ENCODE measurements at regions not wholly inside any gene's neighbourhood (a gene's known extent, or its start where the extent isn't known, plus 50 kb on each side); places are given as distances from the start of the nearest gene placed in this dataset.

DNA sequence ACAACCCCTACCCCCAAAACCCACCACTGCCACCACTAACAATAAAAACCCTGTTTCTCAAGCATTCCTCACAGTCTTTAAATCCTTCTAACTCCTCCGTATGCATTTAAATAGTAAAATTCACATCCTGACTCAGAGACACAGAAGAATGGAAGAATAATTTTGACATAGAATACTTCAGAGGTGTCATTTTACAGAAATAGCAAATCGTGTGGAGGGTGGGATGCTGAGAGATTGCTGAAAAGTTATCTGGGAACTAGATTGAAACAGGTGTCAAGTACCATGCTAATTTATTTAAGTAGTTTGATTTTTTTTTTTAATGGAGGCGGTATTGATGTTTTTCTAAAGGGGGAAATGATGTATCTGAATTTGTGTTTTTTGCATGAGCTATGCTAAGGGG is 575.2 kb upstream of the TPK1 start:
- H4K5ac ChIP-seq (ENCODE audit: low read depth, low read length) = no peak overlapping the region
- TF ChIP-seq POLR2A (IDR thresholded peaks at IDR 0.05; ENCODE audit: low read depth, low read length) (no peak), MAZ (IDR thresholded peaks at IDR 0.05; ENCODE audit: borderline replicate concordance, low read depth, low read length) (no peak), CHD1 (IDR thresholded peaks at IDR 0.05; ENCODE audit: low read depth, low read length) (no peak), FOS (IDR thresholded peaks at IDR 0.05; ENCODE audit: low read depth, low read length) (no peak), CEBPB (IDR thresholded peaks at IDR 0.05; ENCODE audit: low read depth, low read length) (no peak), RAD21 (IDR thresholded peaks at IDR 0.05; ENCODE audit: low read length) (no peak), NFE2L2 (IDR thresholded peaks at IDR 0.05; ENCODE audit: low read depth, low read length) (no peak), RCOR1 (IDR thresholded peaks at IDR 0.05; ENCODE audit: insufficient replicate concordance, low read length) (no peak), RFX5 (IDR thresholded peaks at IDR 0.05; ENCODE audit: low read depth, low read length) (no peak), BHLHE40 (IDR thresholded peaks at IDR 0.05; ENCODE audit: low read depth, low read length) (no peak), SMC3 (IDR thresholded peaks at IDR 0.05; ENCODE audit: low read depth, low read length) (no peak)
- TF ChIP-seq, protein P1, sequence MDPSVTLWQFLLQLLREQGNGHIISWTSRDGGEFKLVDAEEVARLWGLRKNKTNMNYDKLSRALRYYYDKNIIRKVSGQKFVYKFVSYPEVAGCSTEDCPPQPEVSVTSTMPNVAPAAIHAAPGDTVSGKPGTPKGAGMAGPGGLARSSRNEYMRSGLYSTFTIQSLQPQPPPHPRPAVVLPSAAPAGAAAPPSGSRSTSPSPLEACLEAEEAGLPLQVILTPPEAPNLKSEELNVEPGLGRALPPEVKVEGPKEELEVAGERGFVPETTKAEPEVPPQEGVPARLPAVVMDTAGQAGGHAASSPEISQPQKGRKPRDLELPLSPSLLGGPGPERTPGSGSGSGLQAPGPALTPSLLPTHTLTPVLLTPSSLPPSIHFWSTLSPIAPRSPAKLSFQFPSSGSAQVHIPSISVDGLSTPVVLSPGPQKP (IDR thresholded peaks at IDR 0.05; ENCODE audit: borderline replicate concordance, low read depth, low read length) = no peak
- TF ChIP-seq, protein P2, sequence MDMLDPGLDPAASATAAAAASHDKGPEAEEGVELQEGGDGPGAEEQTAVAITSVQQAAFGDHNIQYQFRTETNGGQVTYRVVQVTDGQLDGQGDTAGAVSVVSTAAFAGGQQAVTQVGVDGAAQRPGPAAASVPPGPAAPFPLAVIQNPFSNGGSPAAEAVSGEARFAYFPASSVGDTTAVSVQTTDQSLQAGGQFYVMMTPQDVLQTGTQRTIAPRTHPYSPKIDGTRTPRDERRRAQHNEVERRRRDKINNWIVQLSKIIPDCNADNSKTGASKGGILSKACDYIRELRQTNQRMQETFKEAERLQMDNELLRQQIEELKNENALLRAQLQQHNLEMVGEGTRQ (IDR thresholded peaks at IDR 0.05; ENCODE audit: low read depth, low read length) = no peak
- TF ChIP-seq, protein P3, sequence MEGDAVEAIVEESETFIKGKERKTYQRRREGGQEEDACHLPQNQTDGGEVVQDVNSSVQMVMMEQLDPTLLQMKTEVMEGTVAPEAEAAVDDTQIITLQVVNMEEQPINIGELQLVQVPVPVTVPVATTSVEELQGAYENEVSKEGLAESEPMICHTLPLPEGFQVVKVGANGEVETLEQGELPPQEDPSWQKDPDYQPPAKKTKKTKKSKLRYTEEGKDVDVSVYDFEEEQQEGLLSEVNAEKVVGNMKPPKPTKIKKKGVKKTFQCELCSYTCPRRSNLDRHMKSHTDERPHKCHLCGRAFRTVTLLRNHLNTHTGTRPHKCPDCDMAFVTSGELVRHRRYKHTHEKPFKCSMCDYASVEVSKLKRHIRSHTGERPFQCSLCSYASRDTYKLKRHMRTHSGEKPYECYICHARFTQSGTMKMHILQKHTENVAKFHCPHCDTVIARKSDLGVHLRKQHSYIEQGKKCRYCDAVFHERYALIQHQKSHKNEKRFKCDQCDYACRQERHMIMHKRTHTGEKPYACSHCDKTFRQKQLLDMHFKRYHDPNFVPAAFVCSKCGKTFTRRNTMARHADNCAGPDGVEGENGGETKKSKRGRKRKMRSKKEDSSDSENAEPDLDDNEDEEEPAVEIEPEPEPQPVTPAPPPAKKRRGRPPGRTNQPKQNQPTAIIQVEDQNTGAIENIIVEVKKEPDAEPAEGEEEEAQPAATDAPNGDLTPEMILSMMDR (conservative IDR thresholded peaks at IDR 0.05; ENCODE audit: low read depth, low read length) = no peak
- no peak overlapping the region for H3K14ac ChIP-seq (replicated peaks; ENCODE audit: low read depth, low read length)
- ChIA-PET POLR2A (ENCODE audit: unreplicated experiment) (no interaction called here), CTCF (no interaction called here)
- no peak overlapping the region for H3K4me3 ChIP-seq (ENCODE audit: insufficient read depth, low read depth, low read length)
- 40% methylated on average over 2 of the region's 3 CpGs; no CpG with 5 or more reads in 1 of the 2 experiments for WGBS, 2 experiments (ENCODE audit: extremely low coverage in 2 of 2, insufficient read length in 1 of 2)
- BruUV-seq (replicated peaks) = no TSS peak
- no peak overlapping the region for H3K4ac ChIP-seq (ENCODE audit: low read depth, low read length)
- H3K4me2 ChIP-seq (ENCODE audit: low read depth, low read length) = no peak overlapping the region
- H3K79me1 ChIP-seq (ENCODE audit: low read depth in 1 of 2, low read length in 2 of 2) = no peaks in the 10 kb centered on the region
- no peaks in the 10 kb centered on the region; the same call in 1 of the 2 replicates for H3K9me3 ChIP-seq (ENCODE audit: control insufficient read depth, insufficient read depth, low read length)
- H3K4me1 ChIP-seq (ENCODE audit: control insufficient read depth, insufficient read depth, low read length) = no peaks in the 10 kb centered on the region
- no peak overlapping the region for H3K18ac ChIP-seq (ENCODE audit: low read depth, low read length)
- no peak overlapping the region for H3K56ac ChIP-seq (ENCODE audit: extremely low read depth, insufficient read depth, low read length)
- H3K36me3 ChIP-seq (ENCODE audit: control insufficient read depth, insufficient read depth, low read length) = no peaks in the 10 kb centered on the region
- no peak overlapping the region for H3K23ac ChIP-seq (ENCODE audit: low read depth, low read length)
- in situ Hi-C loops (cut with MboI; ENCODE audit: low sequenced_read_pairs) (no loop called here), intact Hi-C loops (cut with micrococcal nuclease) (no loop called here), dilution Hi-C loops (cut with HindIII; ENCODE audit: low sequenced_read_pairs, unreplicated experiment) (no loop called here)
- H3K9ac ChIP-seq (ENCODE audit: low read depth, low read length) = no peak overlapping the region
- H2BK20ac ChIP-seq (ENCODE audit: low read depth, low read length) = no peak overlapping the region
- H3K27me3 ChIP-seq (ENCODE audit: control insufficient read depth, insufficient read depth, low read length) = no peaks in the 10 kb centered on the region
- no peaks in the 10 kb centered on the region for H4K20me1 ChIP-seq (ENCODE audit: insufficient read depth, low read length)
- H2AK9ac ChIP-seq (replicated peaks; ENCODE audit: low read depth, low read length, poor library complexity) = no peak overlapping the region
- no peak overlapping the region for H2BK5ac ChIP-seq (ENCODE audit: low read depth, low read length, poor library complexity, severe bottlenecking)
- no peak overlapping the region for H2AFZ ChIP-seq (replicated peaks; ENCODE audit: low read length, poor library complexity)
- H2AK5ac ChIP-seq (ENCODE audit: low read depth, low read length) = no peak overlapping the region
- no peaks in the 10 kb centered on the region for H3K9me1 ChIP-seq (ENCODE audit: insufficient read depth, low read length)
- no peak overlapping the region for H4K91ac ChIP-seq (ENCODE audit: insufficient read depth, low read depth, low read length)
- no peak overlapping the region for H4K8ac ChIP-seq (ENCODE audit: low read depth in 2 of 2, low read length in 2 of 2)
- ATAC-seq (ENCODE audit: low read depth) (no peak), DNase-seq (no peak)
- no peak overlapping the region for H2BK120ac ChIP-seq (ENCODE audit: low read depth, low read length)
- no peak overlapping the region for H2BK15ac ChIP-seq (ENCODE audit: low read depth, low read length)
- H3K27ac ChIP-seq (ENCODE audit: insufficient read depth, low read length) = no peak overlapping the region

Data from IMR-90 (cell line).